Heart left ventricle (tissue), 16 donors: ENCODE measurements at regions not wholly inside any gene's neighbourhood (a gene's known extent, or its start where the extent isn't known, plus 50 kb on each side); places are given as distances from the start of the nearest gene placed in this dataset.

Source experiments
- ATAC-seq, 4 donors: fragments of 200-7000 bp; cut with Tn5 transposase; one replicate each; pipeline ENCODE4 v1.9.1; 2020 to 2022; ENCODE audit warnings: moderate library complexity in 4 of 4, mild to moderate bottlenecking in 3 of 4, moderate number of reproducible peaks in 1 of 4
- DNase-seq, 5 donors: peaks; one replicate each; pipeline ENCODE4 v3.0.0-alpha.2; 2020
- H3K27ac ChIP-seq, 12 donors: fragments of 200-600 bp; sonication (generic) in 4 of 12; one replicate each; pipeline versions ENCODE4 v1.5.0 to v1.8.0; 2016 to 2022; ENCODE audit warnings: mild to moderate bottlenecking in 2 of 12
- H3K27me3 ChIP-seq, 9 donors: fragments of 200-600 bp; sonication (generic) in 2 of 9; one replicate each; pipeline versions ENCODE4 v1.5.1 to v1.8.0; 2016 to 2022; ENCODE audit warnings: mild to moderate bottlenecking in 3 of 9
- H3K36me3 ChIP-seq, 9 donors: fragments of 200-600 bp; sonication (generic) in 2 of 9; one replicate each; pipeline versions ENCODE4 v1.5.0 to v1.8.0; 2018 to 2022; ENCODE audit warnings: mild to moderate bottlenecking in 2 of 9
- H3K4me1 ChIP-seq, 12 donors: fragments of 200-600 bp; sonication (generic) in 4 of 12; one replicate each; pipeline versions ENCODE4 v1.5.0 to v1.8.0; 2016 to 2022; ENCODE audit warnings: mild to moderate bottlenecking in 3 of 12
- H3K4me3 ChIP-seq, 12 donors: fragments of 200-600 bp; sonication (generic) in 4 of 12; one replicate each; pipeline versions ENCODE4 v1.5.0 to v1.8.0; 2017 to 2022; ENCODE audit warnings: mild to moderate bottlenecking in 9 of 12, moderate library complexity in 4 of 12
- H3K9me3 ChIP-seq, 12 donors: fragments of 200-600 bp; sonication (generic) in 4 of 12; one replicate each; pipeline versions ENCODE4 v1.5.0 to v1.8.0; 2016 to 2022; ENCODE audit warnings: mild to moderate bottlenecking in 1 of 12
- POLR2A ChIP-seq, 2 donors: fragments of 450-650 bp; IDR thresholded peaks; one replicate each; pipeline ENCODE4 v1.6.1; 2017; ENCODE audit warnings: antibody characterized with exemption in 2 of 2, mild to moderate bottlenecking in 2 of 2, moderate library complexity in 2 of 2
- whole genome bisulfite sequencing, 4 donors: extraction: QIAGEN DNeasy Blood & Tissue Kit in 2 of 4; methylation state at CpG; one replicate each; pipeline versions ENCODE4 v1.1.5 to v1.1.7; 2013 to 2018; 5-methylcytosine and 5-hydroxymethylcytosine counted together
- intact Hi-C, 10 donors: fragments of 100-400 bp; cut with DNase I; formaldehyde crosslinking; loops; one replicate each; pipeline versions ENCODE4 v1.11.1 to v1.14.2; 2022
- TF ChIP-seq, protein P1 (sequence below), 12 donors: fragments of 200-600 bp; sonication (generic) in 4 of 12; IDR thresholded peaks; one replicate each; pipeline versions ENCODE4 v1.5.0 to v1.8.0; 2018 to 2022; ENCODE audit warnings: antibody characterized with exemption in 12 of 12, mild to moderate bottlenecking in 5 of 12
- donor health status: ischemic (EF 13 %, LVEDD 7.1; RV severe dilation, severe dysfunction).
- donor health status: healthy with polysubstance abuse.
- donor health status: DM: no; HTN: yes; CAD: no.
- donor health status: DM: no; HTN: no; CAD: no.
- donor health status: ischemic (EF 25% LVEDD 6.9; RV normal size, moderate dysfunction).
- donor health status: ischemic (EF 25% LVEDD 5.7; RV mildly dilated, moderate dysfunction).
- donor health status: healthy.
- donor health status: DM: yes; HTN: yes; CAD: no.
- donor health status: ischemic (EF 35%, LVEDD 5.7; RV mildly dilated, moderate dysfunction).
- donor health status: nonischemic (EF 11% LVEDD 7.7; RV severe dilation, severe dysfunction).
- donor health status: DM: yes; HTN: yes; CAD: no.
- donor health status: PGD.
- donor health status: ischemic (EF 29% LVEDD 5.4; RV normal size, mild dysfunction).
- donor health status: nonischemic (EF 23%, LVEDD 6.1; RV moderate dilation, normal function).

DNA sequence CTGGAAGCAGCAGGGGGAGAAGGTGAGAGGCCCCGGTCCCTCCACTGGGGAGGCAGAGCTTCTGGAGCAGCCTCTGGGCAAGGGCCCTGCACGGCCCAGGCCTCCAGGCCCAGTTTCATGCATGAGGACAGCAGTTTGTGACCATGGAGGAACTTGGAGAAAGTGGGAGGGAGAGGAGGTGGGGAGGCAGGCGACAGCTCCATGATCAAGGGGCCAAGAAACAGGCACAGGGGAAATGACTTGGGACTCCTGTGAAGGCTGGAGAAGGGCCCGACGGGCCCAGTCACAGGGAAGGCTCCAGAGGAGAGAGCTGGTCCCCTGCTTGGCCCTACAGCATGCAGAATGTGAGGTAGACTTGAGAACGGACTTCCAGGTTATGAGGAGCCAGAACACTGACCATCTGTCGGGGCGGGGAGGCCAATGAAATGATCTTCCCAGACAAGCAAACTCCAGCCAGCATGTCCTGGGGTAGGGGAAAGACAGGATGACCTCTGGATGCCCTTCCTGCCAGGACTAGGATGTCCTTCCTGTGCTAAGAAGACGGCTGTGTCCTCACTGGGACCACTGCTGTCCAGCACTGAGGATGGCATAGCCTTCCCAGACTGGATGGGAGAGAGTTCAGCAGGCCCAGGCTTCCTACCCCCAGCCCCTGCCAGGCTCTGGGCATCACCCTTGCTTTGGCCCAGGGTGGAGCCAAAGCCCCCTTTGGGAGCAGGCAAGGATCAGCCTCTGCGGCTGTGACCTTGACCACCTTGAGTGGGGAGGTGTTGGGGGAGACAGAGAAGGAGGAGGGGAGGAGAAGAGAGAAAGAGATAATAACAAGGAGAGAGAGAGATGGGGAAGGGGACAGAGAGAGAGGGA is 548.2 kb downstream of the PTPRU start:
- ATAC-seq = no peak
- intact Hi-C loops = loop anchor here in 1 of 10 donors (10.0 kb wide), 1 partner anchor 590 kb away; no protein-coding TSS in a partner anchor
- Histone ChIP-seq H3K9me3 (no peaks in the 10 kb centered on the region), H3K27me3 (peaks cover 0 to 16% (median 0%) of the 10 kb centered on the region in 9 donors), H3K4me1 (no peaks in the 10 kb centered on the region), H3K27ac (no peak overlapping the region), H3K4me3 (no peak overlapping the region), H3K36me3 (no peaks in the 10 kb centered on the region)
- no peak for DNase-seq
- WGBS, 4 donors = 63 to 71% (median 64%) methylated on average over 10 of the region's 10 CpGs
- TF ChIP-seq, protein P1, sequence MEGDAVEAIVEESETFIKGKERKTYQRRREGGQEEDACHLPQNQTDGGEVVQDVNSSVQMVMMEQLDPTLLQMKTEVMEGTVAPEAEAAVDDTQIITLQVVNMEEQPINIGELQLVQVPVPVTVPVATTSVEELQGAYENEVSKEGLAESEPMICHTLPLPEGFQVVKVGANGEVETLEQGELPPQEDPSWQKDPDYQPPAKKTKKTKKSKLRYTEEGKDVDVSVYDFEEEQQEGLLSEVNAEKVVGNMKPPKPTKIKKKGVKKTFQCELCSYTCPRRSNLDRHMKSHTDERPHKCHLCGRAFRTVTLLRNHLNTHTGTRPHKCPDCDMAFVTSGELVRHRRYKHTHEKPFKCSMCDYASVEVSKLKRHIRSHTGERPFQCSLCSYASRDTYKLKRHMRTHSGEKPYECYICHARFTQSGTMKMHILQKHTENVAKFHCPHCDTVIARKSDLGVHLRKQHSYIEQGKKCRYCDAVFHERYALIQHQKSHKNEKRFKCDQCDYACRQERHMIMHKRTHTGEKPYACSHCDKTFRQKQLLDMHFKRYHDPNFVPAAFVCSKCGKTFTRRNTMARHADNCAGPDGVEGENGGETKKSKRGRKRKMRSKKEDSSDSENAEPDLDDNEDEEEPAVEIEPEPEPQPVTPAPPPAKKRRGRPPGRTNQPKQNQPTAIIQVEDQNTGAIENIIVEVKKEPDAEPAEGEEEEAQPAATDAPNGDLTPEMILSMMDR (IDR thresholded peaks at IDR 0.05) = no peak
- no peak for TF ChIP-seq POLR2A (IDR thresholded peaks at IDR 0.05)

DNA sequence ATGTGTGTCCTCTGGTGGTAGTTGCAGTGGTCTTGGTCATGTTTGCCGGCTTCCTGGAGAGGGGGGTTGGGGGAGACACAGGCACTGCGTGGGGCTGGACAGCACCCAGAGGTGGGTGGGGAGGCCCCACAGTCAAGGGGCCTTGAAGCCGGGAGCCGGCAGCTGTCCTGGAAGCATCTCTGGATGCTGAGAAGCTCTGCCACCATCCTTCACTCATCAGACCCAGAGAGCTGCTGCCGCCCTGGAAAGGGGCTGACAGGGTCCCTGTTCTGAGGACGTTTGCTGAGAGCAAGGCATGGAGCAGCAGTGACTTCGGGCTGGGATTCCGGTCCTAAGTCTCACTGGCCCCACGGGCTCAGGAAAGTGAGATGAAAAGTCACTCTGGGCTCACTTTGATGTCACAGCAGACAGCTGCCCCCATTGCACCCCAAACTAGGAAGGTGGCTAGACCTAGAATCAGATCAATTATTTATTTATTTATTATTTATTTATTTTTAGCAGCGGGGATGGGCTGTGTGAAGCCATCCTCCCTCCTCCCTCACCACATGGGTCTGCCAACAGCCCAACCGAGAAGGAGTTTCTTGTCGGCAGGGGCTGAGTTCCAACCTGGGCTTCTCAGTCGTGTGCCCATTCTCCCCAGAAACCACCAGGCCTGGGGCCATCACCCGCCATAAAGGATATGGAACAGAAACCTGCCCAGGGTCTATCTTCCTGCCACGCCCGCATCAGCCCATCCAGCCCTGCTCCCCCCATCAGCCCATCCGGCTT is 547.4 kb downstream of the PTPRU start:
- no peak overlapping the region for H3K4me3 ChIP-seq
- ATAC-seq (no peak), DNase-seq (no peak)
- H3K9me3 ChIP-seq = no peaks in the 10 kb centered on the region
- H3K27me3 ChIP-seq = peaks cover 0 to 24% (median 0%) of the 10 kb centered on the region in 9 donors
- no peak for TF ChIP-seq POLR2A (IDR thresholded peaks at IDR 0.05)
- TF ChIP-seq, protein P1 (IDR thresholded peaks at IDR 0.05) = no peak
- no peaks in the 10 kb centered on the region for H3K4me1 ChIP-seq
- intact Hi-C loops = loop anchor here in 1 of 10 donors (10.0 kb wide), 1 partner anchor 591 kb away; no protein-coding TSS in a partner anchor
- no peaks in the 10 kb centered on the region for H3K36me3 ChIP-seq
- WGBS, 4 donors = 65 to 75% (median 70%) methylated on average over 12 to 17 of the region's 17 CpGs
- no peak overlapping the region for H3K27ac ChIP-seq

DNA sequence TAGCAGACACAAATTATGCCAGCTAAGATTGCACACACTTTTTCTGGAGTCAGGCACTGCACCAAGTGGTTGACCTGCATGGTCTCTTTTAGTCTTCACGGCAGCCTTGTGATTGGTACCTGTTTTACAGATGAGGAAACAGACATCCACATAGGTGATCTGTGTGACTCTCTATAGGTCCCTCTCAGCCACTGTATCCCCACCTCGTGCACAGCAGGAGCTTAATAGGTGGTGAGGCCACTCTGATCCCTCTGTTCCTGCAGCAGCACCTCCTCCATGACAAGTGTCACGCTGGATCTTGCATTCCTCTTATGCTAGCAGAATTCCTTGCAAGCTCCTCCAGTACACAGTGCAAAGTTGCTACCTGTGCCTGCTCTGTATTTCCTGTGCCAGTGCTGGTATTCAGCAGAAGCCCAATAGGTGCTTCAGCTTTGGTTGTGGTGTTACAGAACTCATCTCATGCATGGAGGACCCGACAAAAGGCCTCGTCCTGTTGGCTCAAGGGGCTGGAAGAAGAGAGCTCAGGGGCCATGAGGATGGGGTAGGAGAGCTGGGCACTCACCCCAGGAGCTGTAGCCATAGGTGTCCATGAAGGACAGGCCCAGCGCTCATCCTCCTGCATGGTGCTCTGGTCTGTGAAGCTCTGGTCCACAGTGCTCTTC is 546.7 kb downstream of the PTPRU start:
- TF ChIP-seq, protein P1 (IDR thresholded peaks at IDR 0.05) = no peak
- TF ChIP-seq POLR2A (IDR thresholded peaks at IDR 0.05) = no peak
- Histone ChIP-seq H3K4me1 (no peaks in the 10 kb centered on the region), H3K9me3 (no peaks in the 10 kb centered on the region), H3K36me3 (no peaks in the 10 kb centered on the region), H3K27ac (no peak overlapping the region), H3K27me3 (peaks cover 0 to 27% (median 0%) of the 10 kb centered on the region in 9 donors), H3K4me3 (no peak overlapping the region)
- DNase-seq = no peak
- ATAC-seq = no peak
- intact Hi-C loops = loop anchor here in 1 of 10 donors (10.0 kb wide), 1 partner anchor 592 kb away; no protein-coding TSS in a partner anchor
- WGBS, 4 donors = 71 to 80% (median 76%) methylated on average over 5 to 6 of the region's 6 CpGs
